Lower leg skin (tissue), 4 donors: ENCODE measurements at regions not wholly inside any gene's neighbourhood (a gene's known extent, or its start where the extent isn't known, plus 50 kb on each side); places are given as distances from the start of the nearest gene placed in this dataset.
"Not testable (repeated sequence)": the region's sequence is repeated elsewhere in the genome, so short reads cannot be mapped to it uniquely, and the experiment has no call there.

ENCODE experiments used
- DNase-seq, 2 donors: peaks; one replicate each; pipeline ENCODE4 v3.0.0-alpha.2; 2019; ENCODE audit warnings: low spot score in 2 of 2
- H3K4me3 ChIP-seq: fragments of 200-600 bp; sonication (generic); 2 replicates; pipeline ENCODE4 v1.5.1; 2017; ENCODE audit warnings: mild to moderate bottlenecking, low read depth; ENCODE audit not compliant: poor library complexity, severe bottlenecking
- POLR2A ChIP-seq, 2 donors: fragments of 450-650 bp; IDR thresholded peaks; one replicate each; pipeline ENCODE4 v1.6.1; 2016 to 2017; ENCODE audit warnings: antibody characterized with exemption in 2 of 2, mild to moderate bottlenecking in 1 of 2, moderate library complexity in 1 of 2
- WGBS, 2 donors: methylation state at CpG; one replicate each; pipeline ENCODE4 v1.1.5; 2018; 5-methylcytosine and 5-hydroxymethylcytosine counted together
- intact Hi-C: fragments of 100-400 bp; cut with DNase I; formaldehyde crosslinking; loops from one replicate; pipeline ENCODE4 v1.15.0; 2023; ENCODE audit warnings: low total_unique reads
- TF ChIP-seq, protein P1 (sequence below), 3 donors: fragments of 450-650 bp; IDR thresholded peaks; one replicate each; pipeline ENCODE4 v1.5.1; 2016; ENCODE audit warnings: antibody characterized with exemption in 3 of 3, mild to moderate bottlenecking in 3 of 3, moderate library complexity in 2 of 3

DNA sequence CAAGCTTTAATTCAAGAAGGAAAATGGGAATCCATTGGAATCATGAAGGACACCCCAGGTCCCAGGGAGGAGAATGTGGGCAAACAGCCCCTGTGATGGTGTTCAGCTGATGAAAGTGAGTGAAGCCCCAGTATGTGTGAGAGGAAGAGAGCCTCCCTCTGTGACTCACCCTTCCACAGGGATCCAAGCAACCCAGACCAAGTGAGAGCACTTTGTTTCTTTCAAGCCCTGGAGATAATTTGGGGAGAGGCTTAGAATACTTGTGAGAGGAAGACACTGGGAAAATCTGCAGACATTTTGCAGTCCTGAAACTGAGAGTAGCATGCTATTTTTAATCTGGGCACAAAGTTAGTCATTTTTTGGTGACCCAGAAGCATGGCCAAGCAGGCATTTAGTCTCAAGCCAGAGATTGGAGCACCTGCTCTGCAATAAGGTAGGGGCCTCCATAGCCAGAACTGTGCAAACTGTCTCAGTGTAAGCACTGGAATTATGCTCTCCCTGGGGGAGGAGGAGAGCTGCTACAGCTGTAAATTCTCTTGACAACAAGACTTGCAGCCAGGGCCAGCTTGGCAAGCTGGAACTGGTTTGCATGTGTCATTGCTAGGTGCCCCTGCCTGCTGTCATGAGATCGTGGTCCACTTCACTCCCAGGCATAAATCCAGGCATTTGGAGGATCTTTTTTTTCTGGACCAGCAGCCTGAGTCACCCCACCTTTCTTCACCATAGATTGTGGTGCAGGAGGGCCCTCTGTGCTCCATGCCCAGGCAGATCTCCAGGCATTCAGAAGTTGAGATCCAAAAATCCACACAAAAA lies 537.8 kb upstream of the DPPA4 start:
- intact Hi-C loops, result no loop called here
- TF ChIP-seq, protein P1, sequence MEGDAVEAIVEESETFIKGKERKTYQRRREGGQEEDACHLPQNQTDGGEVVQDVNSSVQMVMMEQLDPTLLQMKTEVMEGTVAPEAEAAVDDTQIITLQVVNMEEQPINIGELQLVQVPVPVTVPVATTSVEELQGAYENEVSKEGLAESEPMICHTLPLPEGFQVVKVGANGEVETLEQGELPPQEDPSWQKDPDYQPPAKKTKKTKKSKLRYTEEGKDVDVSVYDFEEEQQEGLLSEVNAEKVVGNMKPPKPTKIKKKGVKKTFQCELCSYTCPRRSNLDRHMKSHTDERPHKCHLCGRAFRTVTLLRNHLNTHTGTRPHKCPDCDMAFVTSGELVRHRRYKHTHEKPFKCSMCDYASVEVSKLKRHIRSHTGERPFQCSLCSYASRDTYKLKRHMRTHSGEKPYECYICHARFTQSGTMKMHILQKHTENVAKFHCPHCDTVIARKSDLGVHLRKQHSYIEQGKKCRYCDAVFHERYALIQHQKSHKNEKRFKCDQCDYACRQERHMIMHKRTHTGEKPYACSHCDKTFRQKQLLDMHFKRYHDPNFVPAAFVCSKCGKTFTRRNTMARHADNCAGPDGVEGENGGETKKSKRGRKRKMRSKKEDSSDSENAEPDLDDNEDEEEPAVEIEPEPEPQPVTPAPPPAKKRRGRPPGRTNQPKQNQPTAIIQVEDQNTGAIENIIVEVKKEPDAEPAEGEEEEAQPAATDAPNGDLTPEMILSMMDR (IDR thresholded peaks at IDR 0.05), result no peak
- TF ChIP-seq POLR2A (IDR thresholded peaks at IDR 0.05), result no peak
- H3K4me3 ChIP-seq, result no peak overlapping the region
- WGBS, 2 donors, result 27 to 41% methylated on average over 1 of the region's 1 CpG
- DNase-seq, result no peak

DNA sequence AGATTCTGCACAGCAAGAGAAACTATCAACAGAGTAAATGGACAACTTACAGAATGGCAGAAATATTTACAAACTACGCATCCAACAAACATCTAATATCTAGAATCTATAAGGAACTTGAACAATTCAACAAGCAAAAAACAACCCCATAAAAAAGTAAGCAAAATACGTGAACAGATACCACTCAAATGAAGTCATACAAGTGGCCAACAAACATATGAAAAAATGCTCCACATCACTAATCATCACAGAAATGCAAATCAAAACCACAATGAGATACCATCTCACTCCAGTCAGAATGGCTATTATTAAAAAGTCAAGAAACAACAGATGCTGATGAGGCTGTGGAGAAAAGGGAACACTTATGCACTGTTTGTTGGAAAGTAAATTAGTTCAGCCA lies 540.3 kb upstream of the DPPA4 start:
- WGBS, 2 donors, result 89 to 94% methylated on average over 2 of the region's 2 CpGs
- intact Hi-C loops, H3K4me3 ChIP-seq, DNase-seq: not testable (repeated sequence)

- intact Hi-C loops, result no loop called here
- H3K4me3 ChIP-seq, result no peak overlapping the region
- TF ChIP-seq, protein P1 (IDR thresholded peaks at IDR 0.05), result no peak
- no peak for TF ChIP-seq POLR2A (IDR thresholded peaks at IDR 0.05)
- no peak for DNase-seq
These were observed 544.8 kb upstream of the DPPA4 start for GRCh38 chr3:109882144-109882543.

DNA sequence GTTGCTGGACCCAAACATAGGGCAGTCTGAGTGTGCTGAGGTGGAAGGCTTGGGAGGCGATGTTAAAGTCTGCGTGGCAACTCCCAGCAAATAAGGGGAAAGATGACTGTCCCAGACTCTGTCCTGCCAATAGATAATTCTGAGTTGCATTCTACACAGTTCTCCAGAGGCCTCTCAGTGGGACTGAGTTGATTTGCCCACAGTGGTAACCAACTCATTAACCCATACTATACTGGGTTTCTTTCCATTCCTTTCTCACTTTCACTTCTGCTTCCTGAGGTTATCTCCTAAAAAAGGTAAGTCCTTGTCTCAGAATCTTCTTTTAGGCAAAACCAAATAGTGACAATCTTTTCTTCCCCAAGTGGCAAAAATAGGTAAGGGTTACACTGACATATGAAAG lies 549.9 kb upstream of the DPPA4 start:
- no peak overlapping the region for H3K4me3 ChIP-seq
- WGBS, 2 donors, result 83 to 95% methylated on average over 2 of the region's 2 CpGs
- no peak for DNase-seq
- intact Hi-C loops, result no loop called here
- TF ChIP-seq, protein P1 (IDR thresholded peaks at IDR 0.05), result no peak
- TF ChIP-seq POLR2A (IDR thresholded peaks at IDR 0.05), result no peak

GRCh38 chr3:109888026-109888425 lies 550.7 kb upstream of the DPPA4 start:
- intact Hi-C loops, result no loop called here
- no peak for DNase-seq
- no peak for TF ChIP-seq POLR2A (IDR thresholded peaks at IDR 0.05)
- TF ChIP-seq, protein P1 (IDR thresholded peaks at IDR 0.05), result no peak
- no peak overlapping the region for H3K4me3 ChIP-seq

DNA sequence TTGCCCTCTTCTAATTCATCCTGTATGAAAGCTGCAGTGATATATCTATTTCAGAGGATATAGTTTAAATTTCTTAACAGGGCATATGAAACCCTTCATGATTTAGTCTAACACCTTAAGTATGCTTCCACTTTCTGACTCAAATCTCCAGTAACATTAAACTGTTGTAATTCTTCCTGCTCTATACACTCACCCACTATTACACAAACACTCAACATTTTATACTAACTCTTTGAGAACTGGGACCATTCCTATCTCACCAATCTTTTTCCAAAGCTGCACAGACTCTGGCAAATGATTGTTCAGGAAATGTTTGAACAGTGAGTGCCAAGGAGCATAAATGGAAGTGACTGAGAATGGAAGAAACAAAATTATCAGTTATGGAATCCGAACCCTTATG lies 560.4 kb upstream of the DPPA4 start:
- 72 to 78% methylated on average over 1 of the region's 1 CpG for WGBS, 2 donors
- no peak overlapping the region for H3K4me3 ChIP-seq
- TF ChIP-seq POLR2A (IDR thresholded peaks at IDR 0.05), result no peak
- TF ChIP-seq, protein P1 (IDR thresholded peaks at IDR 0.05), result no peak
- intact Hi-C loops, result no loop called here
- no peak for DNase-seq
